Loucy (cell line): ENCODE measurements at regions not wholly inside any gene's neighbourhood (a gene's known extent, or its start where the extent isn't known, plus 50 kb on each side); places are given as distances from the start of the nearest gene placed in this dataset.

Source experiments
- H2AFZ ChIP-seq: fragments of 200-600 bp; sonication (generic); 2 replicates; pipeline ENCODE4 v1.6.0; 2016; ENCODE audit warnings: antibody characterized with exemption, mild to moderate bottlenecking, low read length, moderate library complexity
- H3F3A ChIP-seq: fragments of 200-600 bp; 2 replicates; pipeline ENCODE4 v1.6.0; 2016; ENCODE audit warnings: antibody characterized with exemption, low read depth, mild to moderate bottlenecking
- H3K27me3 ChIP-seq: fragments of 200-600 bp; sonication (generic); 2 replicates; pipeline ENCODE4 v1.6.1; 2014; ENCODE audit warnings: low read length, mild to moderate bottlenecking; ENCODE audit not compliant: insufficient read depth, poor library complexity, severe bottlenecking
- H3K36me3 ChIP-seq: fragments of 200-600 bp; sonication (generic); 2 replicates; pipeline ENCODE4 v1.6.1; 2016; ENCODE audit warnings: low read length; ENCODE audit not compliant: insufficient read depth
- H3K4me1 ChIP-seq: fragments of 200-600 bp; sonication (generic); 2 replicates; pipeline ENCODE4 v1.5.1; 2014; ENCODE audit warnings: low read length, mild to moderate bottlenecking; ENCODE audit not compliant: insufficient read depth, poor library complexity, severe bottlenecking
- H3K4me2 ChIP-seq: fragments of 200-600 bp; sonication (generic); 2 replicates; pipeline ENCODE4 v1.6.0; 2014; ENCODE audit warnings: antibody characterized with exemption, low read length, low read depth, mild to moderate bottlenecking; ENCODE audit not compliant: poor library complexity, severe bottlenecking
- H3K4me3 ChIP-seq: fragments of 200-600 bp; sonication (generic); 2 replicates; pipeline ENCODE4 v1.5.1; 2014; ENCODE audit warnings: low read length, mild to moderate bottlenecking, mixed read lengths; ENCODE audit not compliant: poor library complexity, severe bottlenecking
- H3K79me2 ChIP-seq: fragments of 200-600 bp; sonication (generic); 2 replicates; pipeline ENCODE4 v1.6.1; 2014; ENCODE audit warnings: low read length; ENCODE audit not compliant: insufficient read depth
- H3K9ac ChIP-seq: fragments of 200-600 bp; sonication (generic); 2 replicates; pipeline ENCODE4 v1.6.0; 2014; ENCODE audit warnings: mild to moderate bottlenecking, low read depth, low read length, moderate library complexity; ENCODE audit not compliant: poor library complexity, severe bottlenecking
- H3K9me2 ChIP-seq: fragments of 200-600 bp; sonication (generic); replicated peaks from 2 replicates; pipeline ENCODE4 v1.6.1; 2016; ENCODE audit warnings: low read depth, low read length, mixed read lengths
- H3K9me3 ChIP-seq: fragments of 200-600 bp; sonication (generic); 2 replicates; pipeline ENCODE4 v1.6.1; 2014; ENCODE audit warnings: mild to moderate bottlenecking, antibody characterized with exemption, low read length, low read depth; ENCODE audit not compliant: insufficient read depth
- H4K20me1 ChIP-seq: fragments of 200-600 bp; sonication (generic); 2 replicates; pipeline ENCODE4 v1.6.0; 2014; ENCODE audit warnings: antibody characterized with exemption, low read length, mild to moderate bottlenecking; ENCODE audit not compliant: insufficient read depth, poor library complexity, severe bottlenecking
- EZH2phosphoT487 ChIP-seq: fragments of 200-600 bp; IDR thresholded peaks from 2 replicates; pipeline ENCODE4 v1.6.1; 2018; ENCODE audit warnings: antibody characterized with exemption, mild to moderate bottlenecking, moderate library complexity, borderline replicate concordance
- TF ChIP-seq, protein P1 (sequence below): fragments of 200-600 bp; sonication (generic); conservative IDR thresholded peaks from 2 replicates; pipeline ENCODE4 v1.5.1; 2014; ENCODE audit warnings: mild to moderate bottlenecking, antibody characterized with exemption, low read length

DNA sequence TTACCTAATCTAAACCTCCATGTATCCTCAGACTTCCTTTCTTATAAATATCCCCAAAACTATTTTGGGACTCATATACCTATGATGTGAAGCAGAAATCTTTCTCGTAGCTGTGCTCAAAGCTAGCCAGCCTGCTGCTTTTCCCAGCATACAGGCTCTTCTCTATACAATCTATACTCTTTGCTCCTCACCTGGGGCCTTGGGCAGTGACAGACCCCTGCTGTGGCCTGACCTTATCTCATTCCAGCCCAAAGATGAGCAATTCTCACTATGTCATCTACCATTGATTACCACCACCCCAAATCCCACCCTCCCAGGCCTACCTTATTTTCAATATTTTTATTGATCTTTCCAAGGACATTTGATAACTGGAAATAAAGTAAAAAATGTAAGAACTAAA is 83.2 kb upstream of the FBXL4 start:
- no peaks in the 10 kb centered on the region for H3K79me2 ChIP-seq
- no peak overlapping the region for H3K9ac ChIP-seq
- H3F3A ChIP-seq, result no peaks in the 10 kb centered on the region
- H2AFZ ChIP-seq, result no peak overlapping the region
- no peak for TF ChIP-seq EZH2phosphoT487
- TF ChIP-seq, protein P1, sequence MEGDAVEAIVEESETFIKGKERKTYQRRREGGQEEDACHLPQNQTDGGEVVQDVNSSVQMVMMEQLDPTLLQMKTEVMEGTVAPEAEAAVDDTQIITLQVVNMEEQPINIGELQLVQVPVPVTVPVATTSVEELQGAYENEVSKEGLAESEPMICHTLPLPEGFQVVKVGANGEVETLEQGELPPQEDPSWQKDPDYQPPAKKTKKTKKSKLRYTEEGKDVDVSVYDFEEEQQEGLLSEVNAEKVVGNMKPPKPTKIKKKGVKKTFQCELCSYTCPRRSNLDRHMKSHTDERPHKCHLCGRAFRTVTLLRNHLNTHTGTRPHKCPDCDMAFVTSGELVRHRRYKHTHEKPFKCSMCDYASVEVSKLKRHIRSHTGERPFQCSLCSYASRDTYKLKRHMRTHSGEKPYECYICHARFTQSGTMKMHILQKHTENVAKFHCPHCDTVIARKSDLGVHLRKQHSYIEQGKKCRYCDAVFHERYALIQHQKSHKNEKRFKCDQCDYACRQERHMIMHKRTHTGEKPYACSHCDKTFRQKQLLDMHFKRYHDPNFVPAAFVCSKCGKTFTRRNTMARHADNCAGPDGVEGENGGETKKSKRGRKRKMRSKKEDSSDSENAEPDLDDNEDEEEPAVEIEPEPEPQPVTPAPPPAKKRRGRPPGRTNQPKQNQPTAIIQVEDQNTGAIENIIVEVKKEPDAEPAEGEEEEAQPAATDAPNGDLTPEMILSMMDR, result no peak
- no peaks in the 10 kb centered on the region for H4K20me1 ChIP-seq
- no peaks in the 10 kb centered on the region for H3K9me2 ChIP-seq
- no peaks in the 10 kb centered on the region for H3K27me3 ChIP-seq
- no peak overlapping the region for H3K4me3 ChIP-seq
- no peak overlapping the region for H3K4me2 ChIP-seq
- H3K4me1 ChIP-seq, result no peaks in the 10 kb centered on the region
- H3K9me3 ChIP-seq, result peaks cover 4% of the 10 kb centered on the region; the same call in 1 of the 2 replicates
- H3K36me3 ChIP-seq, result no peaks in the 10 kb centered on the region

DNA sequence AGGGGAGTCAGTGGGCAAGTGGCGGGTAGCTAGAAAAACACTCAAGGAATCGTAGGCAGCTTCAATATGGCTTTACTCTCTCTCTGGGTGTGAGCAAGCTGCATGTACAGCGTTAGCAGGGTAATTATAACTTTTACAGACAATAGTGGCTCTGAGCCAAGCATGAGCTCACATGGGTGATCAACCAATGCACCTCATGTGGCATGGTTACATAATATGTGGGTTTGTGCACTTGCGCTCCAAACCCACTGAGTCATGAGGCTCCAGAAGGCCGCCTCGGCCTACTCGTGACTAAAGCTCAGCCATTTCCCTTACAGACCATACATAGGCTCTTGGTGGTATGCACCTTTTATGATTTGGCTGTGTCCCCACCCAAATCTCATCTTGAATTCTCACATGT is 78.4 kb upstream of the FBXL4 start:
- Histone ChIP-seq H3K79me2 (no peaks in the 10 kb centered on the region), H3F3A (no peaks in the 10 kb centered on the region), H3K27me3 (no peaks in the 10 kb centered on the region), H3K4me1 (no peaks in the 10 kb centered on the region), H3K4me3 (no peak overlapping the region), H3K9ac (no peak overlapping the region), H3K4me2 (no peak overlapping the region), H3K36me3 (no peaks in the 10 kb centered on the region), H3K9me2 (no peaks in the 10 kb centered on the region), H2AFZ (no peak overlapping the region), H4K20me1 (no peaks in the 10 kb centered on the region), H3K9me3 (peaks cover 16% of the 10 kb centered on the region)
- no peak for TF ChIP-seq EZH2phosphoT487
- TF ChIP-seq, protein P1, result no peak

DNA sequence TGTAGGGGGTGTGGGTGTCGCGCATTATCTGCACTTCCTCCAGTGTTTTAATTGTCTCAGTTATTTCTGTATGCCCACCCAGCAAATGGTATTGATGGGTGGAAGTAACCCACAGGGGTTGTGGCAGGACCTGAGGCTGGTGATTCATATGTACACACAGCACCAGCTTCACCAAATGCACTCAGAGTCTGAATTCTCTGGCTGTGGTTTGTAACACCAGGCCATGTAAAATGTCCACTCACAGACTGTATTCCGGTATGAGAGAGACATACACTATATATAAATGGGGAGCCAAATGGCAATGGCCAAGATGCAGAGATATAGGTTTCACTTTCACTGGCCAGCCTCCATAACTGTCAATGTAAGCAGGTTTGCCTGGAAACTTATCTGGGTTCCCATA is 76.3 kb upstream of the FBXL4 start:
- H3K36me3 ChIP-seq, result no peaks in the 10 kb centered on the region
- no peaks in the 10 kb centered on the region for H4K20me1 ChIP-seq
- no peaks in the 10 kb centered on the region for H3K27me3 ChIP-seq
- peaks cover 16% of the 10 kb centered on the region for H3K9me3 ChIP-seq
- H3K4me2 ChIP-seq, result no peak overlapping the region
- no peaks in the 10 kb centered on the region for H3K9me2 ChIP-seq
- no peaks in the 10 kb centered on the region for H3K79me2 ChIP-seq
- TF ChIP-seq EZH2phosphoT487, result no peak
- TF ChIP-seq, protein P1, result no peak
- H3K4me3 ChIP-seq, result no peak overlapping the region
- H3F3A ChIP-seq, result no peaks in the 10 kb centered on the region
- no peaks in the 10 kb centered on the region for H3K4me1 ChIP-seq
- H2AFZ ChIP-seq, result no peak overlapping the region
- no peak overlapping the region for H3K9ac ChIP-seq
